Peyer's patch (tissue), 4 donors: ENCODE measurements at regions not wholly inside any gene's neighbourhood (a gene's known extent, or its start where the extent isn't known, plus 50 kb on each side); places are given as distances from the start of the nearest gene placed in this dataset.

Experiments used
- POLR2A ChIP-seq, 2 donors: fragments of 450-650 bp; IDR thresholded peaks; one replicate each; pipeline ENCODE4 v1.5.1; 2017; ENCODE audit warnings: antibody characterized with exemption in 2 of 2, mild to moderate bottlenecking in 2 of 2, moderate library complexity in 2 of 2
- TF ChIP-seq, protein P1 (sequence below), 6 experiments: fragments of 450-650 bp in 4 of 6; fragments of 200-600 bp in 2 of 6; sonication (generic) in 1 of 6; IDR thresholded peaks; one replicate each; pipeline ENCODE4 v1.5.1; 2017 to 2019; ENCODE audit warnings: antibody characterized with exemption in 6 of 6, mild to moderate bottlenecking in 3 of 6, moderate library complexity in 1 of 6

DNA sequence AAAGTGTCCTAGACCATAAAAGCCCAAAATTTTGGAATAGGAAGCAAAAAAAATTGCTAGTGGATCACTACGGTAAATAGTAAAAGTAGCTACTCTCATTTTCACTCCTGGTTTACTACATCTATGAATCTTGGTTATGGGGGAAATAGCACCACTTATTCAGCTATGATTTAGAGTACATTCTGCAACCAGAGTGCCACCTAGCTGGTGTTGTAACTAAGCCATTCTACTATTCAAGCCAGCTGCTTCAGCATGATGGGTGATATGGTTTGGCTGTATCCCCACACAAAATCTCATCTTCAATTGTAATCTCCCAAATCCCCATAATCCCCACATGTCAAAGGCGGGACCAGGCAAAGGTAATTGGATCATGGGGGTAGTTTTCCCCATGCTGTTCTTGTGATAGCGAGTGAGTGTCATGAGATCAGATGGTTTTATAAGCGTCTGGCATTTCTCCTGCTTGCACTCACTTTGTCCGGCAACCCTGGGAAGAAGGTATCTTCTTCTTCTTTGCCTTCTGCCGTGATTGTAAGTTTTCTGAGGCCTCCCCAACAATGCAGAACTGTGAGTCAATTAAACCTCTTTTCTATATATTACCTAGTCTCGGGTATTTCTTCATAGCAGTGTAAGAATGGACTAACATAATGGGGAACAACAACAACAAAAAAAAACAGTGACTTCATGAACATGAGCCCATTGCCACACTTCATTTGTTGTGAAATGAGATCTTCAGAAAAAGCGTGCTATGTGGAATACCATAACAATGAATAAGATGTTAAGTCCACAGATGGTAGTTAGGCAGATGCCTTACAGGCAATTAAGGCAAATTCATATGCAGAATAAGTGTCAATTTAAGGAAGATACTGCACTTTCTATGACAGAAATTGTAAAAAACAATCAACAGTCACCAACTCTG is 280.1 kb downstream of the PABPC4L start:
- TF ChIP-seq POLR2A (IDR thresholded peaks at IDR 0.05) = no peak
- TF ChIP-seq, protein P1, sequence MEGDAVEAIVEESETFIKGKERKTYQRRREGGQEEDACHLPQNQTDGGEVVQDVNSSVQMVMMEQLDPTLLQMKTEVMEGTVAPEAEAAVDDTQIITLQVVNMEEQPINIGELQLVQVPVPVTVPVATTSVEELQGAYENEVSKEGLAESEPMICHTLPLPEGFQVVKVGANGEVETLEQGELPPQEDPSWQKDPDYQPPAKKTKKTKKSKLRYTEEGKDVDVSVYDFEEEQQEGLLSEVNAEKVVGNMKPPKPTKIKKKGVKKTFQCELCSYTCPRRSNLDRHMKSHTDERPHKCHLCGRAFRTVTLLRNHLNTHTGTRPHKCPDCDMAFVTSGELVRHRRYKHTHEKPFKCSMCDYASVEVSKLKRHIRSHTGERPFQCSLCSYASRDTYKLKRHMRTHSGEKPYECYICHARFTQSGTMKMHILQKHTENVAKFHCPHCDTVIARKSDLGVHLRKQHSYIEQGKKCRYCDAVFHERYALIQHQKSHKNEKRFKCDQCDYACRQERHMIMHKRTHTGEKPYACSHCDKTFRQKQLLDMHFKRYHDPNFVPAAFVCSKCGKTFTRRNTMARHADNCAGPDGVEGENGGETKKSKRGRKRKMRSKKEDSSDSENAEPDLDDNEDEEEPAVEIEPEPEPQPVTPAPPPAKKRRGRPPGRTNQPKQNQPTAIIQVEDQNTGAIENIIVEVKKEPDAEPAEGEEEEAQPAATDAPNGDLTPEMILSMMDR (IDR thresholded peaks at IDR 0.05) = no peak
